SH-SY5Y (cell line): ENCODE measurements at regions not wholly inside any gene's neighbourhood (a gene's known extent, or its start where the extent isn't known, plus 50 kb on each side); places are given as distances from the start of the nearest gene placed in this dataset.

Experiments used
- GATA2 ChIP-seq: IDR thresholded peaks from 2 replicates; pipeline ENCODE4 v1.6.1; 2011; ENCODE audit warnings: mild to moderate bottlenecking, low read depth, low read length
- GATA3 ChIP-seq: IDR thresholded peaks from 2 replicates; pipeline ENCODE4 v1.6.1; 2011; ENCODE audit warnings: low read depth, mild to moderate bottlenecking, low read length, moderate library complexity

DNA sequence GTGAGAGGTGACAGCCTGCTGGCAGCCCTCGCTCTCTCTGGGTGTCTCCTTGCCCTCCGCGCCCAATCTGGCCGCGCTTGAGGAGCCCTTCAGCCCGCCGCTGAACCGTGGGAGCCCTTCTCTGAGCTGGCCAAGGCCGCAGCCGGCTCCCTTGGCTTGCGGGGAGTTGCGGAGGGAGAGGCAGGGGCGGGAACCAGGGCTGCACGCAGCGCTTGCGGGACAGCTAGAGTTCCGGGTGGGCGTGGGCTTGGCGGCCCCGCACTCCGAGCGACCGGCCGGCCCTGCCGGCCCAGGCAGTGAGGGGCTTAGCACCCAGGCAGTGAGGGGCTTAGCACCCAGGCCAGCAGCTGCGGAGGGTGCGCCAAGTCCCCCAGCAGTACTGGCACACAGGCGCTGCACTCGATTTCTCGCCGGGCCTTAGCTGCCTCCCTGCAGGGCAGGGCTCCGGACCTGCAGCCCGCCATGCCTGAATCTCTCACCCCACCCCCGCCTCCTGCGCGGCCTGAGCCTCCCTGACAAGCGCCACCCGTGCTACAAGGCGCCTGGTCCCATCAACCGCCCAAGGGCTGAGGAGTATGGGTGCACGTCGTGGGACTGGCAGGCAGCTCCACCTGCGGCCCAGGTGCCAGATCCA is 1526.1 kb downstream of the FAM181B start:
- no peak for TF ChIP-seq GATA2
- TF ChIP-seq GATA3, result no peak
